DOHH2 (cell line): ENCODE measurements at regions not wholly inside any gene's neighbourhood (a gene's known extent, or its start where the extent isn't known, plus 50 kb on each side); places are given as distances from the start of the nearest gene placed in this dataset.
"Not testable (repeated sequence)": the region's sequence is repeated elsewhere in the genome, so short reads cannot be mapped to it uniquely, and the experiment has no call there.

ENCODE experiments used
- H3F3A ChIP-seq: fragments of 200-600 bp; sonication (generic), shearing (Covaris generic); 2 replicates; pipeline ENCODE4 v1.6.0; 2016; ENCODE audit warnings: antibody characterized with exemption, mild to moderate bottlenecking; ENCODE audit not compliant: control insufficient read depth, insufficient read depth
- H3K27ac ChIP-seq: fragments of 200-600 bp; sonication (generic); 2 replicates; pipeline ENCODE4 v1.5.1; 2014; ENCODE audit warnings: low read depth, mild to moderate bottlenecking, low read length, moderate library complexity
- H3K27me3 ChIP-seq: fragments of 200-600 bp; sonication (generic); 2 replicates; pipeline ENCODE4 v1.6.1; 2014; ENCODE audit warnings: mild to moderate bottlenecking, low read length, mixed read lengths; ENCODE audit not compliant: control insufficient read depth
- H3K36me3 ChIP-seq: fragments of 200-600 bp; sonication (generic); 2 replicates; pipeline ENCODE4 v1.6.1; 2014; ENCODE audit warnings: mild to moderate bottlenecking, low read length, moderate library complexity, mixed read lengths; ENCODE audit not compliant: control insufficient read depth
- H3K4me1 ChIP-seq: fragments of 200-600 bp; sonication (generic); 2 replicates; pipeline ENCODE4 v1.6.1; 2014; ENCODE audit warnings: mild to moderate bottlenecking, low read length, mixed read lengths; ENCODE audit not compliant: control insufficient read depth
- H3K4me2 ChIP-seq: fragments of 200-600 bp; sonication (generic); 2 replicates; pipeline ENCODE4 v1.6.0; 2014; ENCODE audit warnings: mild to moderate bottlenecking, low read length, moderate library complexity
- H3K4me3 ChIP-seq: fragments of 200-600 bp; sonication (generic); 2 replicates; pipeline ENCODE4 v1.5.1; 2014; ENCODE audit warnings: mild to moderate bottlenecking, low read length, mixed read lengths
- H3K79me2 ChIP-seq: fragments of 200-600 bp; sonication (generic); 2 replicates; pipeline ENCODE4 v1.6.1; 2014; ENCODE audit warnings: mild to moderate bottlenecking, low read length, mixed read lengths; ENCODE audit not compliant: control insufficient read depth
- H3K9me2 ChIP-seq: fragments of 200-600 bp; sonication (generic); replicated peaks from 2 replicates; pipeline ENCODE4 v1.6.1; 2014; ENCODE audit warnings: mild to moderate bottlenecking, low read length, mixed read lengths; ENCODE audit not compliant: control insufficient read depth
- H3K9me3 ChIP-seq: fragments of 200-600 bp; sonication (generic); 2 replicates; pipeline ENCODE4 v1.6.1; 2014; ENCODE audit warnings: antibody characterized with exemption, low read length, mixed read lengths; ENCODE audit not compliant: control insufficient read depth, insufficient read depth
- H4K20me1 ChIP-seq: fragments of 200-600 bp; sonication (generic); 2 replicates; pipeline ENCODE4 v1.6.0; 2014; ENCODE audit warnings: low read depth, mild to moderate bottlenecking, antibody characterized with exemption, low read length, moderate library complexity; ENCODE audit not compliant: control insufficient read depth, insufficient read depth
- CTCF ChIP-seq: fragments of 200-600 bp; sonication (generic); IDR thresholded peaks from one replicate; pipeline ENCODE4 v1.5.1; 2014; ENCODE audit warnings: antibody characterized with exemption, mild to moderate bottlenecking, low read depth, low read length; ENCODE audit not compliant: poor library complexity, severe bottlenecking
- EZH2phosphoT487 ChIP-seq: fragments of 200-600 bp; sonication (generic); IDR thresholded peaks from 2 replicates; pipeline ENCODE4 v1.6.1; 2017; ENCODE audit warnings: borderline replicate concordance, mild to moderate bottlenecking, antibody characterized with exemption, low read length, moderate library complexity, mixed read lengths

DNA sequence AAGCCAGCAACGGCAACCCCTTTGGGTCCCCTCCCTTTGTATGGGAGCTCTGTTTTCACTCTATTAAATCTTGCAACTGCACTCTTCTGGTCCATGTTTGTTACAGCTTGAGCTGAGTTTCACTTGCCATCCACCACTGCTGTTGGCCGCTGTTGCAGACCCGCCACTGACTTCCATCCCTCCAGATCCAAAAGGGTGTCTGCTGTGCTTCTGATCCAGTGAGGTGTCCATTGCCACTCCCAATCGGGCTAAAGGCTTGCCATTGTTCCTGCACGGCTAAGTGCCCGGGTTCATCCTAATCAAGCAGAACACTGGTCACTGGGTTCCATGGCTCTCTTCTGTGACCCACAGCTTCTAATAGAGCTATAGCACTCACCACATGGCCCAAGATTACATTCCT lies 615.1 kb downstream of the CETN3 start:
- H4K20me1 ChIP-seq, H3K4me1 ChIP-seq, H3K9me2 ChIP-seq, H3K36me3 ChIP-seq, H3F3A ChIP-seq, H3K4me2 ChIP-seq, H3K4me3 ChIP-seq, H3K27ac ChIP-seq, H3K9me3 ChIP-seq, H3K27me3 ChIP-seq, H3K79me2 ChIP-seq: not testable (repeated sequence)

DNA sequence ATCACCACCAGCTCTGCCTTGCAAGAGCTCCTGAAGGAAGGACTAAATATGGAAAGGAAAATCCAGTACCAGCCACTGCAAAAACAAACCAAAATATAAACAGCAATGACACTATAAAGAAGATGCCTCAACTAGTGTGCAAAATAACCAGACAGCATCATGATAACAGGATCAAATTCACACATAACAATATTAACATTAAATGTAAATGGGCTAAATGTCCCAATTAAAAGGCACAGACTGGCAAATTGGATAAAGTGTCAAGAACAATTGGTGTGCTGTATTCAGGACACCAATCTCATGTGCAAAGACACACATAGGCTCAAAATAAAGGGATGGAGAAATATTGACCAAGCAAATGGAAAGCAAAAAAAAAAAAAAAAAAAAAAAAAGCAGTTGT lies 629.8 kb downstream of the CETN3 start:
- H3K79me2 ChIP-seq, H3K9me2 ChIP-seq, H3K27ac ChIP-seq, H3K36me3 ChIP-seq, H3K4me3 ChIP-seq, H4K20me1 ChIP-seq, H3K4me1 ChIP-seq, H3K27me3 ChIP-seq, H3F3A ChIP-seq, H3K9me3 ChIP-seq, H3K4me2 ChIP-seq: not testable (repeated sequence)

DNA sequence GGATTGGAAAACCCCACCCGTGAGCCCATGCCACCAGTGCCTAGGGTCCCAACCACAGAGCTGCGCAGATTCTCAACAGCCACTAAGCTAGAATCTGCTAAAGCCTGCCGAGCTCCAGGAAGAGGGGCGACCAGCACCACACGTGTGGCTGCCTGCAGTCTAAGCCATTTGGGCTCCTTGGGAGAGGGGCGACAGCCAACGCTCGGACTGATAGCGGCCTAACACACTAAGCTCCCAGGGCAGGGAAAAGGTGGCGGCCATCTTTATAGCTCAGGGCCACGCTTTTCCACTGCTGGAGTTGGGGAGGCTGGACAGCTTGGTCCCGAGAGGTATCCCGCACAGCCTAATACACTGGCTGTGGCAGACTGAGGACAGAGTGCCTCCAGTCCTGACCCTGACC lies 631.8 kb downstream of the CETN3 start:
- Histone ChIP-seq H3K4me1 (no peaks in the 10 kb centered on the region), H3K4me2 (no peak overlapping the region), H4K20me1 (no peaks in the 10 kb centered on the region), H3K9me3 (no peaks in the 10 kb centered on the region), H3K4me3 (no peak overlapping the region), H3K27ac (no peak overlapping the region), H3K36me3 (no peaks in the 10 kb centered on the region), H3K9me2 (no peaks in the 10 kb centered on the region), H3K79me2 (no peaks in the 10 kb centered on the region), H3F3A (no peaks in the 10 kb centered on the region), H3K27me3 (no peaks in the 10 kb centered on the region)
- no peak for TF ChIP-seq EZH2phosphoT487

DNA sequence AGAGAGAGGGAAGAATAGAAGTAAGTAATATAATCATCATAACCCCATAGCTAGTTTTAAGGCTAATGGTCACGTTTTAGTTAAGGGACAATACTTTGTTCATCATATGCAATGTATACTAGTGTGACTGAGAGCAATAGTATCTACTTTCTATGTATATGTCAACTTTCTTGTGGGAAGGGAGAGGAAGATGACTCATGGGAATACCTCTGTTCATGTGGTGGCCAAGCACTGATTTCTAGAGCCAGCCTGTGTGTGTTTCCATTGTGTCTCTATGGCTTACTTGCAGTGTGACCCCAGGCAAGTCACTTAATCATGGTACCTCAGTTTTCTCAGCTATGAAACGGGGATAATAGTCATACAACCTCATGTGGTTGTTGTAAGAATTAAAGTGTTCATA lies 639.6 kb downstream of the CETN3 start:
- Histone ChIP-seq H3K4me1 (no peaks in the 10 kb centered on the region), H3K79me2 (no peaks in the 10 kb centered on the region), H3K9me2 (no peaks in the 10 kb centered on the region), H3K4me2 (no peak overlapping the region), H3K9me3 (no peaks in the 10 kb centered on the region), H3K36me3 (no peaks in the 10 kb centered on the region), H3K4me3 (no peak overlapping the region), H3F3A (no peaks in the 10 kb centered on the region), H3K27me3 (no peaks in the 10 kb centered on the region), H4K20me1 (no peaks in the 10 kb centered on the region), H3K27ac (no peak overlapping the region)
- TF ChIP-seq CTCF, result no peak
- no peak for TF ChIP-seq EZH2phosphoT487

GRCh38 chr5:89759802-89760201 lies 649.8 kb downstream of the CETN3 start:
- Histone ChIP-seq H3F3A (no peaks in the 10 kb centered on the region), H4K20me1 (no peaks in the 10 kb centered on the region), H3K4me1 (no peaks in the 10 kb centered on the region), H3K9me3 (no peaks in the 10 kb centered on the region), H3K9me2 (no peaks in the 10 kb centered on the region), H3K36me3 (no peaks in the 10 kb centered on the region), H3K4me2 (no peak overlapping the region), H3K27me3 (no peaks in the 10 kb centered on the region), H3K27ac (no peak overlapping the region), H3K4me3 (no peak overlapping the region), H3K79me2 (no peaks in the 10 kb centered on the region)
- TF ChIP-seq EZH2phosphoT487 (no peak), CTCF (no peak)
